ENCODE measurements at regions not wholly inside any gene's neighbourhood (a gene's known extent, or its start where the extent isn't known, plus 50 kb on each side); places are given as distances from the start of the nearest gene placed in this dataset.

GRCh38 chr7:378551-379455 is 88.8 kb downstream of the FOXL3 start:
- DNase-seq, result no peak
- H3K4me2 ChIP-seq (ENCODE audit: low read length), result peak overlapping the region; percentile 56
- peak; percentile 82 for ATAC-seq

GRCh38 chr7:379456-380138 is 89.6 kb downstream of the FOXL3 start:
- H3K27ac ChIP-seq (ENCODE audit: low read length), result no peak overlapping the region
- no peaks in the 10 kb centered on the region for H3K4me1 ChIP-seq (ENCODE audit: insufficient read depth, low read length)
- intact Hi-C loops (cut with micrococcal nuclease), result no loop called here
- ATAC-seq, result peak; percentile 36
- no peak overlapping the region for H3K4me3 ChIP-seq (ENCODE audit: low read length)
- CTCF ChIA-PET, result no interaction called here
- no peaks in the 10 kb centered on the region for H3F3A ChIP-seq (ENCODE audit: low read length, unreplicated experiment)
- no peaks in the 10 kb centered on the region for H3K27me3 ChIP-seq (ENCODE audit: low read length)
- H3K9me3 ChIP-seq (ENCODE audit: low read length), result peaks cover 10% of the 10 kb centered on the region
- peak overlapping the region; percentile 56 for H3K4me2 ChIP-seq (ENCODE audit: low read length)
- H2AFZ ChIP-seq (ENCODE audit: low read length), result peak overlapping the region; percentile 53
- TF ChIP-seq EZH2phosphoT487 (IDR thresholded peaks at IDR 0.05; ENCODE audit: borderline replicate concordance, low read length) (no peak), CTCF (conservative IDR thresholded peaks at IDR 0.05; ENCODE audit: low read depth, low read length) (no peak), EZH2 (IDR thresholded peaks at IDR 0.05; ENCODE audit: low read length, unreplicated experiment) (no peak)
- DNase-seq, result no peak
- H3K9me2 ChIP-seq (replicated peaks; ENCODE audit: low read length), result no peaks in the 10 kb centered on the region
- no TSS peak for BruUV-seq (replicated peaks)
- H4K20me1 ChIP-seq (ENCODE audit: low read length), result no peaks in the 10 kb centered on the region
- POLR2A ChIA-PET (ENCODE audit: unreplicated experiment), result interaction anchor here (0.6 kb wide), 1 partner anchor 819 kb away, joined by 3 read pairs; no protein-coding TSS in a partner anchor
- H3K36me3 ChIP-seq (ENCODE audit: low read depth, low read length), result no peaks in the 10 kb centered on the region
- no peaks in the 10 kb centered on the region for H3K79me2 ChIP-seq (ENCODE audit: low read length)
- H3K9ac ChIP-seq (ENCODE audit: low read length), result no peak overlapping the region

More at GRCh38 chr7:378551-379455, 88.8 kb downstream of the FOXL3 start:
- no peaks in the 10 kb centered on the region for H3K36me3 ChIP-seq (ENCODE audit: low read depth, low read length)
- H3K79me2 ChIP-seq (ENCODE audit: low read length), result no peaks in the 10 kb centered on the region
- H3K27ac ChIP-seq (ENCODE audit: low read length), result no peak overlapping the region
- no peaks in the 10 kb centered on the region for H3F3A ChIP-seq (ENCODE audit: low read length, unreplicated experiment)
- no peaks in the 10 kb centered on the region for H3K27me3 ChIP-seq (ENCODE audit: low read length)
- H4K20me1 ChIP-seq (ENCODE audit: low read length), result no peaks in the 10 kb centered on the region
- TF ChIP-seq EZH2phosphoT487 (IDR thresholded peaks at IDR 0.05; ENCODE audit: borderline replicate concordance, low read length), result no peak
- TF ChIP-seq EZH2 (IDR thresholded peaks at IDR 0.05; ENCODE audit: low read length, unreplicated experiment), result no peak
- no peak for TF ChIP-seq CTCF (conservative IDR thresholded peaks at IDR 0.05; ENCODE audit: low read depth, low read length)
- no TSS peak for BruUV-seq (replicated peaks)
- H3K9ac ChIP-seq (ENCODE audit: low read length), result no peak overlapping the region
- H3K4me3 ChIP-seq (ENCODE audit: low read length), result no peak overlapping the region
- peak overlapping the region; percentile 53 for H2AFZ ChIP-seq (ENCODE audit: low read length)
- peaks cover 2% of the 10 kb centered on the region; the same call in 1 of the 2 replicates for H3K9me3 ChIP-seq (ENCODE audit: low read length)
- intact Hi-C loops (cut with micrococcal nuclease), result no loop called here
- H3K4me1 ChIP-seq (ENCODE audit: insufficient read depth, low read length), result no peaks in the 10 kb centered on the region
- no peaks in the 10 kb centered on the region for H3K9me2 ChIP-seq (replicated peaks; ENCODE audit: low read length)
- ChIA-PET POLR2A (ENCODE audit: unreplicated experiment) (interaction anchor here (0.6 kb wide), 1 partner anchor 820 kb away, joined by 3 read pairs; no protein-coding TSS in a partner anchor), CTCF (no interaction called here)
